ENCODE measurements at regions not wholly inside any gene's neighbourhood (a gene's known extent, or its start where the extent isn't known, plus 50 kb on each side); places are given as distances from the start of the nearest gene placed in this dataset.

- H3K27ac ChIP-seq (ENCODE audit: low read length) = no peak overlapping the region
- H3K9me3 ChIP-seq = no peaks in the 10 kb centered on the region
- H3K9me3 Mint-ChIP-seq = no peaks in the 10 kb centered on the region
- no peaks in the 10 kb centered on the region for H3K36me3 ChIP-seq (ENCODE audit: control insufficient read depth in 2 of 2, extremely low read depth in 1 of 2, insufficient read depth in 1 of 2, low read length in 1 of 2)
- H3K4me3 ChIP-seq (ENCODE audit: control insufficient read depth in 1 of 2, extremely low read depth in 1 of 2, low read length in 1 of 2) = no peak overlapping the region
- ATAC-seq (replicated peaks in 1 of 4) (no peak), DNase-seq (no peak)
- 75% methylated on average over 5 of the region's 8 CpGs for WGBS (ENCODE audit: insufficient coverage)
- no peaks in the 10 kb centered on the region for H3K36me3 Mint-ChIP-seq
- ChIA-PET CTCF (no interaction called here), POLR2A (no interaction called here)
- no peaks in the 10 kb centered on the region for H3K4me1 Mint-ChIP-seq
- no peak overlapping the region for H3K4me3 Mint-ChIP-seq
- no peaks in the 10 kb centered on the region for H3K4me1 ChIP-seq (ENCODE audit: control insufficient read depth in 1 of 2, extremely low read depth in 1 of 2, insufficient read depth in 2 of 2, low read length in 2 of 2)
- H3K27me3 Mint-ChIP-seq = no peaks in the 10 kb centered on the region
- peaks cover 0 to 19% of the 10 kb centered on the region in 2 experiments for H3K27me3 ChIP-seq (replicated peaks in 1 of 2; ENCODE audit: control insufficient read depth in 2 of 2, extremely low read depth in 1 of 2, insufficient read depth in 2 of 2, low read length in 1 of 2)
- no peak overlapping the region for H3K27ac Mint-ChIP-seq
Measured at GRCh38 chr2:240292035-240292574, 143.4 kb upstream of the GPC1 start.

DNA sequence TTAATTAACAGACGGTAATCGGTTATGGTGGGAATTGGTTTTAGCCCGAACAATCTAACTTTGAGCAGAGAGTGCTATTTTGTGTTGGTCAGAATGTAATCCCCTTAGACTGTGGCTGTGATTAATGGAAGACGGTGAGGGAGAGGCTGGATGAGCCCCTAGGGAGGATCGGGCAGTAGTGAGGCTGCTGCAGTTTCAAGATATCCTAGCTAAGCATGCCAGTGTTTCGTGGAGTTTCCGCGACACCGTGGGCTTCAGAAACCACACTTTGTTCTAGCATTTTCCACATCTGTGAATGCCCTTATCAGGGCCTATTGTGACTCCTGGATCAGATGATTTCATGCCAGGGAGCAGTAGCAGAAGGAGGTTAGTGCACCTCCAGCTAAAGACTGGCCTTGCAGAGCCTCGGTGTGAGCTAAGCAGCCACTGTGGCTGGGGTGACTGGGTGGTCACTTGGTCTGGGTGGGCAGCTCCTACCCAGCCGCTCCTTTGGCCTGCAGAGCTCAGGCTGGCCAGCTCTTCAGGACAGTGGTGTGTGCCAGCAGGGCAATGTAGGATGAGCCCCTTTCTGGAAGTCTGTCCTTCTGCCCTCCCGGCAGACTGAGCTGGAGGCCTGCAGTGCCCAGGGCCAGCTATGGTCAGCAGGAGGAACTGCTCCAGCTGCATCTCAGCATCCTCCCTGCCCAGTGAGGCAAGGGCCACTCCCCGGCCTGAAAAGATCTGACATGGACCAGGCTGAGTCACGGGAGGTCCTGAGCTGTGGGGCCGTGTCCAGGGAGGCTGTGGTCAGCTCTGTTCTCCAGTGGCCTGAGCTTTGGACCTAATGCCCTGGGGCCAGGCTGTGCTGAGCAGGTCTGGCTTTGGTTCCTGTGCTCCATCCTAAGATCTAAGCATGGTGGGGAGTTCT is 142.6 kb upstream of the GPC1 start:
- ATAC-seq (replicated peaks in 1 of 4) (no peak), DNase-seq (no peak)
- POLR2A ChIA-PET = no interaction called here
- Histone ChIP-seq H3K36me3 (ENCODE audit: control insufficient read depth in 2 of 2, extremely low read depth in 1 of 2, insufficient read depth in 1 of 2, low read length in 1 of 2) (no peaks in the 10 kb centered on the region), H3K9me3 (no peaks in the 10 kb centered on the region), H3K4me3 (ENCODE audit: control insufficient read depth in 1 of 2, extremely low read depth in 1 of 2, low read length in 1 of 2) (no peak overlapping the region), H3K4me1 (ENCODE audit: control insufficient read depth in 1 of 2, extremely low read depth in 1 of 2, insufficient read depth in 2 of 2, low read length in 2 of 2) (no peaks in the 10 kb centered on the region), H3K27me3 (replicated peaks in 1 of 2; ENCODE audit: control insufficient read depth in 2 of 2, extremely low read depth in 1 of 2, insufficient read depth in 2 of 2, low read length in 1 of 2) (peaks cover 0 to 19% of the 10 kb centered on the region in 2 experiments), H3K27ac (ENCODE audit: low read length) (no peak overlapping the region)
- Mint-ChIP-seq H3K36me3 (no peaks in the 10 kb centered on the region), H3K4me1 (no peaks in the 10 kb centered on the region), H3K4me3 (no peak overlapping the region), H3K27me3 (no peaks in the 10 kb centered on the region), H3K9me3 (no peaks in the 10 kb centered on the region), H3K27ac (no peak overlapping the region)
- CTCF ChIA-PET = no interaction called here
- WGBS (ENCODE audit: insufficient coverage) = 76% methylated on average over 10 of the region's 15 CpGs

- ChIA-PET POLR2A (no interaction called here), CTCF (no interaction called here)
- H3K27ac Mint-ChIP-seq = no peak overlapping the region
- ATAC-seq (replicated peaks in 1 of 4) (no peak), DNase-seq (no peak)
- H3K4me3 ChIP-seq (ENCODE audit: control insufficient read depth in 1 of 2, extremely low read depth in 1 of 2, low read length in 1 of 2) = no peak overlapping the region
- H3K27me3 ChIP-seq (replicated peaks in 1 of 2; ENCODE audit: control insufficient read depth in 2 of 2, extremely low read depth in 1 of 2, insufficient read depth in 2 of 2, low read length in 1 of 2) = peaks cover 0 to 17% of the 10 kb centered on the region in 2 experiments
- H3K4me1 Mint-ChIP-seq = no peaks in the 10 kb centered on the region
- no peaks in the 10 kb centered on the region for H3K27me3 Mint-ChIP-seq
- H3K27ac ChIP-seq (ENCODE audit: low read length) = no peak overlapping the region
- H3K4me3 Mint-ChIP-seq = no peak overlapping the region
- no peaks in the 10 kb centered on the region for H3K4me1 ChIP-seq (ENCODE audit: control insufficient read depth in 1 of 2, extremely low read depth in 1 of 2, insufficient read depth in 2 of 2, low read length in 2 of 2)
- H3K36me3 Mint-ChIP-seq = no peaks in the 10 kb centered on the region
- H3K36me3 ChIP-seq (ENCODE audit: control insufficient read depth in 2 of 2, extremely low read depth in 1 of 2, insufficient read depth in 1 of 2, low read length in 1 of 2) = no peaks in the 10 kb centered on the region
- H3K9me3 Mint-ChIP-seq = no peaks in the 10 kb centered on the region
- WGBS (ENCODE audit: insufficient coverage) = 69% methylated on average over 23 of the region's 24 CpGs
- no peaks in the 10 kb centered on the region for H3K9me3 ChIP-seq
Measured at GRCh38 chr2:240293557-240294461, 141.7 kb upstream of the GPC1 start.

DNA sequence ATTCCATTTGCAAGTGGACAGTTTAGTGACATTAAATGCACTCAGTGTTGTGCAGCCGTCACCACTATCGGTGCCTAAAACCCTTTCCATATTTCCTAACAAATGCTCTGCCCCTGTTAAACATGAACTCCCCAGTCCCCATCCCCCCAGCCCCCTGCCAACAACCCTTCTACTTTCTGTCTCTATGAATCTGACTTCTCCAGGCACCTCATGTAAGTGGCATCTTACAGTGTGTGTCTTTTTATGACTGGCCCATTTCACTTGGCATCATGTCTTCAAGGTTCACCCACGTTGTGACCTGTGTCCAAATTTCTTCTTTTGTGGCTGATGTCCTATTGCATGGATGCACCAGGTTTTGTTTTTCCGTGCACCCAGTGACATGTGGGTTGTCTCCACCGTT is 140.9 kb upstream of the GPC1 start:
- POLR2A ChIA-PET = no interaction called here
- no peaks in the 10 kb centered on the region for H3K4me1 Mint-ChIP-seq
- DNase-seq (no peak), ATAC-seq (replicated peaks in 1 of 4) (no peak)
- H3K9me3 ChIP-seq = no peaks in the 10 kb centered on the region
- H3K36me3 Mint-ChIP-seq = no peaks in the 10 kb centered on the region
- no peak overlapping the region for H3K27ac ChIP-seq (ENCODE audit: low read length)
- CTCF ChIA-PET = no interaction called here
- WGBS (ENCODE audit: insufficient coverage) = 65% methylated on average over 3 of the region's 5 CpGs
- no peaks in the 10 kb centered on the region for H3K36me3 ChIP-seq (ENCODE audit: control insufficient read depth in 2 of 2, extremely low read depth in 1 of 2, insufficient read depth in 1 of 2, low read length in 1 of 2)
- H3K4me3 ChIP-seq (ENCODE audit: control insufficient read depth in 1 of 2, extremely low read depth in 1 of 2, low read length in 1 of 2) = no peak overlapping the region
- H3K27me3 ChIP-seq (replicated peaks in 1 of 2; ENCODE audit: control insufficient read depth in 2 of 2, extremely low read depth in 1 of 2, insufficient read depth in 2 of 2, low read length in 1 of 2) = peaks cover 0 to 24% of the 10 kb centered on the region in 2 experiments
- H3K27ac Mint-ChIP-seq = no peak overlapping the region
- H3K9me3 Mint-ChIP-seq = no peaks in the 10 kb centered on the region
- no peaks in the 10 kb centered on the region for H3K27me3 Mint-ChIP-seq
- H3K4me1 ChIP-seq (ENCODE audit: control insufficient read depth in 1 of 2, extremely low read depth in 1 of 2, insufficient read depth in 2 of 2, low read length in 2 of 2) = no peaks in the 10 kb centered on the region
- H3K4me3 Mint-ChIP-seq = no peak overlapping the region

DNA sequence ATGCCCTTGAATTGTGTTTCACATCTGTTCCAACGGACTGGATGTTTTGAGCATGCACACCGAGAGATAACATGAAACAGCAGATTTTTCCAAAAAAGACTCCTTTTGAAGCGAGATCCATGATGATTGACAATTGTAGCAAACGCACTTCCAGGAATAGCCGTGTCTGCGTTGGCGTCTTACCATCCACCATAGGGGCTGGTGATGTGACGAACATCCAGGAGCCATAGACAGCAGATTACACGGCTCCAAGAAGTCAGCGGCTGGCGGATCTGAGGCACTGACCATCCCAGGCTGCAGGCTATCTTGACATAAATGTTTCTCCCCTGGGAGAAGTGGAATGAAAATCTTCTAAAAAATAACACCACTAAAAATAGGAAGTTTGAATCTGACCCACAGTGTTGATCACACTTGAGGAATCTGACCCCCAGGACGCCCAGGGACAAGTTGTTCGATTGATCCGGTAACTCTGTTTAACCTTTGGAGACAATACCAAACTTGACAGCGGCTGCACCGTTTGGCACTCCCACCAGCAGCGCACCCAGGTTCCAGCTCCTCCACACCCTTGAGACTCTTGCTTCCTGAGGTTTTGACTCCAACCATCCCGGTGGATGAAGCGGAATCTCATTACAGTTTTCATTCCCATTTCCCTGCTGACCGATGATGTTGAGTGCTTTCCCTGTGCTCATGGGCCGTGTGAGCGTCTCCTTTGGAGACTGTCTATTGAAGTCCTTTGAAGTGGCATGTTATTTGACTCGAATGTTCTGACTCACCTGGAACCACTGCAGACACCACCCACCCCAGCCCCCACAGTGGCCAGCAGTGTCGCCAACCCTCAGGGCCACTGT is 140.0 kb upstream of the GPC1 start:
- H3K27me3 ChIP-seq (replicated peaks in 1 of 2; ENCODE audit: control insufficient read depth in 2 of 2, extremely low read depth in 1 of 2, insufficient read depth in 2 of 2, low read length in 1 of 2) = peaks cover 0 to 27% of the 10 kb centered on the region in 2 experiments
- no peak overlapping the region for H3K27ac ChIP-seq (ENCODE audit: low read length)
- no peak for DNase-seq
- ChIA-PET CTCF (no interaction called here), POLR2A (no interaction called here)
- H3K4me1 ChIP-seq (ENCODE audit: control insufficient read depth in 1 of 2, extremely low read depth in 1 of 2, insufficient read depth in 2 of 2, low read length in 2 of 2) = no peaks in the 10 kb centered on the region
- no peak for ATAC-seq (replicated peaks in 1 of 4)
- Mint-ChIP-seq H3K27ac (no peak overlapping the region), H3K9me3 (no peaks in the 10 kb centered on the region), H3K27me3 (no peaks in the 10 kb centered on the region), H3K36me3 (no peaks in the 10 kb centered on the region), H3K4me3 (no peak overlapping the region), H3K4me1 (no peaks in the 10 kb centered on the region)
- H3K9me3 ChIP-seq = no peaks in the 10 kb centered on the region
- 88% methylated on average over 17 of the region's 24 CpGs for WGBS (ENCODE audit: insufficient coverage)
- H3K4me3 ChIP-seq (ENCODE audit: control insufficient read depth in 1 of 2, extremely low read depth in 1 of 2, low read length in 1 of 2) = no peak overlapping the region
- H3K36me3 ChIP-seq (ENCODE audit: control insufficient read depth in 2 of 2, extremely low read depth in 1 of 2, insufficient read depth in 1 of 2, low read length in 1 of 2) = no peaks in the 10 kb centered on the region

- H3K4me1 Mint-ChIP-seq = no peaks in the 10 kb centered on the region
- H3K27me3 Mint-ChIP-seq = peaks cover 1 to 3% of the 10 kb centered on the region in 2 donors
- H3K4me3 Mint-ChIP-seq = no peak overlapping the region
- no peak overlapping the region for H3K27ac ChIP-seq (ENCODE audit: low read length)
- ChIA-PET CTCF (no interaction called here), POLR2A (no interaction called here)
- no peaks in the 10 kb centered on the region for H3K36me3 Mint-ChIP-seq
- peaks cover 0 to 32% of the 10 kb centered on the region in 2 experiments for H3K27me3 ChIP-seq (replicated peaks in 1 of 2; ENCODE audit: control insufficient read depth in 2 of 2, extremely low read depth in 1 of 2, insufficient read depth in 2 of 2, low read length in 1 of 2)
- H3K4me1 ChIP-seq (ENCODE audit: control insufficient read depth in 1 of 2, extremely low read depth in 1 of 2, insufficient read depth in 2 of 2, low read length in 2 of 2) = no peaks in the 10 kb centered on the region
- ATAC-seq (replicated peaks in 1 of 4) (no peak), DNase-seq (no peak)
- H3K27ac Mint-ChIP-seq = no peak overlapping the region
- H3K9me3 ChIP-seq = no peaks in the 10 kb centered on the region
- no peaks in the 10 kb centered on the region for H3K9me3 Mint-ChIP-seq
- H3K4me3 ChIP-seq (ENCODE audit: control insufficient read depth in 1 of 2, extremely low read depth in 1 of 2, low read length in 1 of 2) = no peak overlapping the region
- H3K36me3 ChIP-seq (ENCODE audit: control insufficient read depth in 2 of 2, extremely low read depth in 1 of 2, insufficient read depth in 1 of 2, low read length in 1 of 2) = no peaks in the 10 kb centered on the region
- WGBS (ENCODE audit: insufficient coverage) = no CpG with 5 or more reads among the region's 11 CpGs
Measured at GRCh38 chr2:240296104-240296406, 139.4 kb upstream of the GPC1 start.
